ENCODE measurements at regions not wholly inside any gene's neighbourhood (a gene's known extent, or its start where the extent isn't known, plus 50 kb on each side); places are given as distances from the start of the nearest gene placed in this dataset.
A peak's percentile ranks its signal among the peaks of the same experiment; 100 is the strongest.

DNA sequence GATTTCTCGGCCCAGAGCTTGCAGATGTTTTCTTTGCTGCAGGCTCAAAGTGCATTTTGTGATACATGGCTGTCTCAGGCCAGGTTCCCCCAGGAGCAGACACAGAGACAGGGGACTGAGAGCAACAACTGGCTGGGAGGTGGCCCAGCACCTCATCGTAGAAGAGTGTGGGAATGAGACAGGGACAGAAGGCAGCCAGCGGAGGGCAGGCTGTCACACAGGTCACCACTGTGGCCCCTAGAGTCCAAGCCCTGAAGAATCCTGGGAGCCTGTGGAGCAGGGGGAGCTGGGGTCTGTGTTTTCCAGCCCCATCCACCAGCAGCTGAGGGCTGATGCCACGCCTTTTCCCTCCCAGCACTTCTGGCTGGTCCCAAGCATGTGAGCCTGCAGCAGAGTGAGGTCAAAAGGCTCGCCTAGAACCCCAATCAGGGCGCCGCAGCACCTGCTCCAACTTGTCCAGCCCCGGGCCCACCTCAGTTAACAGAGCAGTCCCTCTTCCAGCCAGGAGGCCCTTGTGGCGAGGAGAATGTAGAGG, 723.8 kb downstream of the UQCRFS1 start:
- TF ChIP-seq TRIM28 (IDR thresholded peaks at IDR 0.05; ENCODE audit: borderline replicate concordance, low read length), result no peak
- TF ChIP-seq CTCF (tag by site-specific recombination; IDR thresholded peaks at IDR 0.05), result peak; percentile 72
- TF ChIP-seq ZFHX2 (tag by site-specific recombination; conservative IDR thresholded peaks at IDR 0.05), result no peak
- TF ChIP-seq ZNF654 (tag by site-specific recombination; IDR thresholded peaks at IDR 0.05; ENCODE audit: low read depth), result no peak
- TF ChIP-seq RBAK (tag by site-specific recombination; IDR thresholded peaks at IDR 0.05), result no peak
- TF ChIP-seq SP2 (tag by site-specific recombination; IDR thresholded peaks at IDR 0.05), result no peak
- TF ChIP-seq, protein P1, sequence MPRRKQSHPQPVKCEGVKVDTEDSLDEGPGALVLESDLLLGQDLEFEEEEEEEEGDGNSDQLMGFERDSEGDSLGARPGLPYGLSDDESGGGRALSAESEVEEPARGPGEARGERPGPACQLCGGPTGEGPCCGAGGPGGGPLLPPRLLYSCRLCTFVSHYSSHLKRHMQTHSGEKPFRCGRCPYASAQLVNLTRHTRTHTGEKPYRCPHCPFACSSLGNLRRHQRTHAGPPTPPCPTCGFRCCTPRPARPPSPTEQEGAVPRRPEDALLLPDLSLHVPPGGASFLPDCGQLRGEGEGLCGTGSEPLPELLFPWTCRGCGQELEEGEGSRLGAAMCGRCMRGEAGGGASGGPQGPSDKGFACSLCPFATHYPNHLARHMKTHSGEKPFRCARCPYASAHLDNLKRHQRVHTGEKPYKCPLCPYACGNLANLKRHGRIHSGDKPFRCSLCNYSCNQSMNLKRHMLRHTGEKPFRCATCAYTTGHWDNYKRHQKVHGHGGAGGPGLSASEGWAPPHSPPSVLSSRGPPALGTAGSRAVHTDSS (tag by site-specific recombination; IDR thresholded peaks at IDR 0.05), result no peak
- TF ChIP-seq PBX3 (CRISPR knock-in tag; IDR thresholded peaks at IDR 0.05), result no peak
- no peak for TF ChIP-seq ZBTB26 (tag by site-specific recombination; optimal IDR thresholded peaks at IDR 0.05)
- no peak for TF ChIP-seq MYNN (tag by site-specific recombination; IDR thresholded peaks at IDR 0.05; ENCODE audit: borderline replicate concordance)
- TF ChIP-seq ZNF16 (tag by site-specific recombination; IDR thresholded peaks at IDR 0.05; ENCODE audit: low read depth), result no peak
- TF ChIP-seq IKZF3 (tag by site-specific recombination; IDR thresholded peaks at IDR 0.05), result no peak
- TF ChIP-seq, protein P2, sequence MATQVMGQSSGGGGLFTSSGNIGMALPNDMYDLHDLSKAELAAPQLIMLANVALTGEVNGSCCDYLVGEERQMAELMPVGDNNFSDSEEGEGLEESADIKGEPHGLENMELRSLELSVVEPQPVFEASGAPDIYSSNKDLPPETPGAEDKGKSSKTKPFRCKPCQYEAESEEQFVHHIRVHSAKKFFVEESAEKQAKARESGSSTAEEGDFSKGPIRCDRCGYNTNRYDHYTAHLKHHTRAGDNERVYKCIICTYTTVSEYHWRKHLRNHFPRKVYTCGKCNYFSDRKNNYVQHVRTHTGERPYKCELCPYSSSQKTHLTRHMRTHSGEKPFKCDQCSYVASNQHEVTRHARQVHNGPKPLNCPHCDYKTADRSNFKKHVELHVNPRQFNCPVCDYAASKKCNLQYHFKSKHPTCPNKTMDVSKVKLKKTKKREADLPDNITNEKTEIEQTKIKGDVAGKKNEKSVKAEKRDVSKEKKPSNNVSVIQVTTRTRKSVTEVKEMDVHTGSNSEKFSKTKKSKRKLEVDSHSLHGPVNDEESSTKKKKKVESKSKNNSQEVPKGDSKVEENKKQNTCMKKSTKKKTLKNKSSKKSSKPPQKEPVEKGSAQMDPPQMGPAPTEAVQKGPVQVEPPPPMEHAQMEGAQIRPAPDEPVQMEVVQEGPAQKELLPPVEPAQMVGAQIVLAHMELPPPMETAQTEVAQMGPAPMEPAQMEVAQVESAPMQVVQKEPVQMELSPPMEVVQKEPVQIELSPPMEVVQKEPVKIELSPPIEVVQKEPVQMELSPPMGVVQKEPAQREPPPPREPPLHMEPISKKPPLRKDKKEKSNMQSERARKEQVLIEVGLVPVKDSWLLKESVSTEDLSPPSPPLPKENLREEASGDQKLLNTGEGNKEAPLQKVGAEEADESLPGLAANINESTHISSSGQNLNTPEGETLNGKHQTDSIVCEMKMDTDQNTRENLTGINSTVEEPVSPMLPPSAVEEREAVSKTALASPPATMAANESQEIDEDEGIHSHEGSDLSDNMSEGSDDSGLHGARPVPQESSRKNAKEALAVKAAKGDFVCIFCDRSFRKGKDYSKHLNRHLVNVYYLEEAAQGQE (tag by site-specific recombination; IDR thresholded peaks at IDR 0.05), result no peak
